Stimulated activated CD4-positive, alpha-beta T cell treated with anti-CD3 and anti-CD28 coated beads, Interleukin-2, amount 100 ng/mL, for 4 hours (primary cell): ENCODE measurements at regions not wholly inside any gene's neighbourhood (a gene's known extent, or its start where the extent isn't known, plus 50 kb on each side); places are given as distances from the start of the nearest gene placed in this dataset.
"Not testable (repeated sequence)": the region's sequence is repeated elsewhere in the genome, so short reads cannot be mapped to it uniquely, and the experiment has no call there.

Source experiments
- DNase-seq: peaks from one replicate; pipeline ENCODE4 v3.0.0-alpha.2; 2020; ENCODE audit warnings: low read depth

GRCh38 chr11:116698080-116698479, 74.7 kb downstream of the BUD13 start:
- no peak for DNase-seq

GRCh38 chr11:116697639-116698038, 75.1 kb downstream of the BUD13 start:
- DNase-seq = no peak

GRCh38 chr11:116697011-116697410, 75.8 kb downstream of the BUD13 start:
- no peak for DNase-seq

DNA sequence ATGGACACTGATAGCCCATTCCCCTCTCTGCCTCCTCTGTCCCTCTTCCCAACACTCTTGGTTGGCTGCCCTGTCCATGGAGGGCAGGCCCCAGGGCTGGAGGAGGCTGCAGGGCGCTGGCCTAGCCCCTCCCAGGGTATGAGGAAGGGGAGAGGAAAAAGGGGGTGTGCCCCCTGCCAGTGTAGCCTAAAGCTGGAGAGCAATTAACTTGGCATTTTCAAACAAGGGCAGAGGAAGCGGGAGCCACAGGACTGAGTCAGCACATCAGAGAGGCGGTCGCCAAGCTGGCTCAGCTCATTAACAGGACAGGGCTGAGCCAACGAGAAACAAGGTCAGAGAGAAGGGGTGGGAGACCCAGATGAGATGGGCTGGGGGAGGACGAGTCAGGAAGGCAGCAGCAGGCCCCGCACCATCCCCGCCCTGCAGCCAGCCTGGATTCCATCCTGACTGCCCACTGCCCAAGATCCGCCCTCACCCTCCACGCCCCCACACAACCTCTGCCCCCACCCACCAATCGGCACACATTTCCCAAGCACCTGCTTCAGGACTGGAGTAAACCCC, 76.3 kb downstream of the BUD13 start:
- no peak for DNase-seq

DNA sequence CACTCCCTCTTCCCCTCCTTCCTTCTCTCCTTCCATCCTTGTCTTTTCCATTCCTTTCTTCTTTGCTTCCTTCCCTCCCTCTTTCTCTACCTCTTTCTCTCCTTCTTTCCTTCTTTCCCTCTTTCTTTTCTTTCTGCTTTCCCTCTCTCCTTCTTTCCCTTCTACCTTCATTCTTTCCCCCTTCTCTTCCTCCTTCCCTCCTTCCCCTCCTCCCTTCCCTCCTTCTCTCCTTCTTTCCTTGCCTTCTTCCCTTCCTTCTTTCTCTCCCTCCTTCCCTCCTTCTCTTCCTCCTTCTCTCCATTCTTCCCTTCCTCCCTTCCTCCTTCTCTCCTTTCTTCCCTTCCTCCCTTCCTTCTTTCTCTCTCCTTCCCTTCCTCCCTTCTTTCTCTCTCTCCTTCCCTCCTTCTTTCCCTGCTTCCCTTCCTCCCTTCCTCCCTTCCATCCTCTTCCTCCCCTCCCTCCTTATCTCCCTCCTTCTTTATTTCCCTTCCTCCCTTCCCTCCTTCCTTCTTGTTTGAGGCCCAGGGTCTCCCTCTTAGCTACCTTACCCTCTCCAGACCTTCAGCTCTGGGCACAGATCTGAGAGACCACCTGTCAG, 77.0 kb downstream of the BUD13 start:
- DNase-seq = no peak

DNA sequence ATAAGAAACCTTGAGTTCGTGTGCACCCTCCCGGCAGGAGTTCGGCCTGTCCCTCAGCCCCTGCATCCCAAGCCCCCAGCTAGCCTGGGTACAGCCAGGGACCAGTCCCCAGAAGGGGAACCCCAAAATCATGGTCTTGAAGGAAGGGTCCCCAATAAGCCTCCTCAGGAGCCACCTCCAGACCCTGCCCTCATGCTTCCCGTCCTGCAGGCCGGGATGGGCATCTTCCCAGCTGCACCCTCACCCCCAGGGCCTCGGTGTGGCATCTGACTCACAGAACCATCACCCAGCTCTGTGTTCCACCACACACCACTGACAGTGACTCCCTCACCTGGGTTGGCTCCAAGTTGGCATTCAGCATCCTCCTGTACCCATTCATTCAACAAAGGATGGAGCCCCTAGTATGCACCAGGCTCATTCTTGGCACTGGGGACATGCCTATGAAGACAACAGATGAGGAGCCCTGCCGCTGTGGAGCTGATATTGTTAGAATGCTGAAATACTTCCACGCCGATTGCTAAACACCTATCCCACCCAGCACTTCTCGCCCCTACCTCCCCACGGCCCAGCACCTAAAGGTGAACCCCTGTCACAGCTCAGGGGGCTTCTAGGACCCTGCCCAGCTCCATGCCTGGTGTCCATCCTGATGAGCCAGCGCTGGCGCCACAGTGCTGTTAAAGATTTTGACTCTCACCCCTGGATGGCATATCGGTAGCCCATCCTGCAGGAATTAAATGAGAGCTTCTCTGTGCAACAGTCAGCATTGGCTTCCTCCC, 77.8 kb downstream of the BUD13 start:
- no peak for DNase-seq

DNA sequence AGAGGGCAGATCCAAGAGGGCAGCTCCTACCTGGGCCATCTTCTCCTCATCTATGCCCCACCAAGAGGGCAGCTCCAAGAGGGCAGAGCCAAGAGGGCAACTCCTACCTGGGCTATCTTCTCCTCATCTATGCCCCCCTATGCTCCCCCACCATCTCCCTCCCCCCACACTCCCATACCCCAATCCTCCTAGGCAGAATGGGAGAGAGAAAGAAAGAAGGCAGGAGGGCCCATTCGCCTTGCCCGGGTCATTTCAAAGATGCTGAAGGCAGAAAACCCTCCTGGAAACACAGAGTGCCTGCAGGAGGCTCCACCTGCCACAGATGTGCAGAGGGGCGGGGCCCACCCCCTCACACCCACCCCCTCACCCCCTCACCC, 78.5 kb downstream of the BUD13 start:
- no peak for DNase-seq

- no peak for DNase-seq
Observed at GRCh38 chr11:116693593-116694348, 79.0 kb downstream of the BUD13 start.

GRCh38 chr11:116693102-116693570, 79.7 kb downstream of the BUD13 start:
- no peak for DNase-seq

DNA sequence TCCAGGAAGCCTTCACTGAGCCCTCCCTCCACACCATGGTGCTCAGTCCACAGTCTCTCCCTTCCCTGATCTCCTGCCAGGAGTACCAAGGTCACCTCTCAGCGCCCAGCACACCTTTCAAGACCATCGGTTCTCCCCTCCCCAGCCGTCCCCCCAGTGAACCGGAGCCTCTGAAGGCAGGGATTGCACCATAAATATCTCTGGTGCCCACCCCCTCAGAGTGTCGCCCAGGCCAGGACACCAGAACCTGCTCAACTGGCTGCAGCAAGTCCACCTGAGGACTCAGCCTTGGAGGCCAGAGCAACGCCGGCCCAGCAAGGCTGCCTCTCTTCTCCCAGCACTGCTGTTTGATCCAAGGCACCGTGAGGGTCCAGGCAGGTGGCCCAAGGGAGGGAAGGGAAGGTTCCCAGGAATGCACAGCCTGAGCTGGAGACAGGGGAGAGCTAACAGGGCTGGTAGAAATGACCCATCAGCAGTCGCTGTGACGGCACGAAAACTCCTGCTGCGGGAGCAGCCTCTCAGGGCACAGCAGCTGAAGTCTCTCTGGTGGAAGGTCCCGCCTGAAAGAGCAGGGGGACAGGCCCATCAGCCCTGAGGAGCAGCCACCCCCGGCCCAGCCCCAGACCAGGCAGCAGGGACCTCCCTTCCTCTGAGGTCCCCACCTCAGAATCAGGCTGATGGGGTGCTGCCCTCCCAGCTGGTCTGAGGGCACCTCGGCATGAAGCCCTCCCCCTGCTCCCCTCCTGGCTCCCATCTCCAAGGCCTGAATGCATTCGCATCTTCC, 80.3 kb downstream of the BUD13 start:
- no peak for DNase-seq

DNA sequence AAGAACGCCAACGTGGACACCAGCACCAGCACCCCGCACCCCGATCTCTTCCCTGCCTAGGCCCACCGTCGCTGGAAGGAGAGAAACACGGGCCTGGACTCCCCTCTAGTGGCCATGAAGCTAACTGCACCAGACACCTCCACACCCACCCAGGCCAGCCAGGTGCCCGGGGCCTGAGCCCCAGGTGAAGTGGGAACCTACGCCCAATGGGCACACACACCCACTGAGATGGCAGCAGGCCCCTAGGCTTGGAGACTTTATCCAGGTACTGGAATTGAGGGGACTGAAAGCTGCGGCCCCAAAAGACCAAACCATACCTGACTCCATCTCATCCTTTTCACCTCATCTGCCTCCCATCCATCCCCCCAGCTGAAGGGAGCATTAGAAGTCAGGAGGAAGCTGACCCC, 81.0 kb downstream of the BUD13 start:
- peak; percentile 23 for DNase-seq

GRCh38 chr11:116690611-116691010, 82.2 kb downstream of the BUD13 start:
- DNase-seq = no peak

DNA sequence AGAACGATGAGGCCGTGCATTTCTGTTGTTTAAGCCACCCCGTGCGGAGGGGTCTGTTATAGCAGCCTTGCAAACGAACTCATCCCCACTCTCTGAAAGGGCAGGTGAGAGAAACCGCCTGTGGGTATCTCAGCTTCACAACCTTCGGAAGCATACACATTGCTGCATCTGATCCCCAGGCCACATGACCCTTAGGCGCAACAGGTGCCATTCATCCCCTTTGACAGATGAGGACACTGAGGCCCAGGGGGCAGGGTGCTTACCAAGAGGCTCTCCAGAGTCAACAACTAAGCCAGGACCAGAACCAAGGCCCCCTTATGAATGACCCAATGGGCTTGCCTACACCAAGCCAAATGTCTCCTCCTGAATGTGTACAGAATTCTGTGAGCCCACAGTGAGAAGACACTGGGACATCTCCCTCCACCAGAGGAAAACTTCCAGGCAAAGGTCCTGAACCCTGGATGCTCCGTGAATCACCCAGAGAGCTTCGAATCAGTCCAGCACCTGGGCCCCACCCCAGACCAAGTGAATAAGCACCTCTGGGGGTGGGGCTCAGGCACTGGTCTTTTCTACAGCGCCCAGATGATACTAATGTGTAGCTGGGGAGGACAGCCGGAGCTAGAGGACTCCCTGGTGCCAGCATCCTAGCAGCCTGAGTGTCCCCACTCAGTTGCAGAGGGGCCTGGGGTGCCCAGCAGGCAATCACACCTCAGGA, 83.2 kb downstream of the BUD13 start:
- no peak for DNase-seq

DNA sequence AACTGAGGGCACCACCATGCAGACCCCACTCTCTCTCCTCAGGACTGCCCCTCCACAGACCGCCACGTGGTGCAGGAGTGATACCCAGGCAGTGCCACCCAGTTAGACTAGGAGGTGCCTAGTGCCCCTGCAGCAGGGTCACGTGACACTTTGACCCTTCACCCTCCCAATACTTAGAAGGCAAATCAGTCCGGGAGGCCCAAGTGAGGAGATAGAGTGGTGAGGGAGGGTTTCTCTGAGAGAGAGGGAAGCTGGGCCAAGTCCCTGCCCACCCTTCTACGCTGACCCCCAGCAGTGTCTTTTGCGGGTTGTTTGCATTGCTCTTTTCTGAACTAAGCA, 84.6 kb downstream of the BUD13 start:
- no peak for DNase-seq

DNA sequence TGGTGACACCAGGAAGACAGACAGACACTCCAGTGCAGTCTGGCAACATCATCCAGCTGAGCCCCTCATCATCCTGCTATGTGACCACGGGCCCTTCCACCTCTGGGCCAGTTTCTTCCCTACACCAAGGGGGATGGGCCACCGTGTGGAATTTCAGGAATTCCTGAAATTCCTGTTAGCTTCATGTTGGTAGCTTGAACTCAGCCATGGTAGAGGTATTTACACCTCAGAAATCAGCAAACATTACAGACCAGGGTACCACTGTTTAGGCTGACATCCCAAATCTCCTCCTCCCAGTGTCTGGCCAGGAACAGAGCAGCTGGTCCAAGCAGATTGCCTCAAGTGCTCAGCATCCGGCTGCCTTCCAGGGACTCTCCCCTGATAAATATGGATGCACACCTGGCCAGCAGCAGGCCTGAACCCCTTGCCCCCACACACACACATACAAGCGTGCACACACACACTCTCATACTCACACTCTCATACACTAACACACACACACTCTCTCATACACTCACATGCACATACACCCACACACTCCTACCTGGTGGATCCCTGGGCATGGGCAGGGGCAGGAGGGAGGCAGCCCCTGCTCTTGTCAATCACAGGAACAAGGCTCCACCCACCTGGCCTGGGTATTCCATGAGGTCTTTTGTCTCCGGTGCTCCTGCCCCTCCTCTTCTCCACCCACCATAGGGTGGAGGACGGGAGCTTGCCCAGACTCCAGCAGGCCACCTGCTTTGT, 85.2 kb downstream of the BUD13 start:
- DNase-seq = no peak

GRCh38 chr11:116686866-116687265, 85.9 kb downstream of the BUD13 start:
- DNase-seq = no peak

DNA sequence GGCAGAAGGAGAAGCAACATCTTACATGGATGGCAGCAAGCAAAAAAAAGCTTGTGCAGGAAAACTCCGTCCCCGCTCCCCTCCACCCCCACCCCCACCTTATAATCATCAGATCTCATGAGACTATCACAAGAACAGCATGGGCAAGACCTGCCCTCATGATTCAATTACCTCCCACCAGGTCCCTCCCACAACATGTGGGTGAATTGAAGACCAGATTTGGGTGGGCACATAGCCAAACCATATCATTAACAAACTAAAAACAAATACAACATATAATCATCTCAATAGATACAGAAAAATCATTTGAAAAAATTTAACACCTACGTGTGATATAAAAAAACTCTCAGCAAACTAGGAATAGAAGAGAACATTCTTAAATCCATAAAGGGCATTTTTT, 88.8 kb downstream of the BUD13 start:
- no peak for DNase-seq

GRCh38 chr11:116680349-116681125, 92.2 kb downstream of the BUD13 start:
- no peak for DNase-seq

GRCh38 chr11:116678887-116679286, 93.9 kb downstream of the BUD13 start:
- DNase-seq = no peak

DNA sequence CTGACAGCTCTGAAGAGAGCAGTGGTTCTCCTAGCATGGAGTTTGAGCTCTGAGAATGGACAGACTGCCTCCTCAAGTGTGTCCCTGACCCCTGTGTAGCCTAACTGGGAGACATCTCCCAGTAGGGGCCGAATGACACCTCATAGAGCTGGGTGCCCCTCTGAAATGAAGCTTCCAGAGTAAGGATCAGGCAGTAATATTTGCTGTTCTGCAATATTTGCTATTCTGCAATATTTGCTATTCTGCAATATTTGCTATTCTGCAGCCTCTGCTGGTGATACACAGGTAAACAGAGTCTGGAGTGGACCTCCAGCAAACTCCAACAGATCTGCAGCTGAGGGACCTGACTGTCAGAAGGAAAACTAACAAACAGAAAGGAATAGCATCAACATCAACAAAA, 105.5 kb downstream of the BUD13 start:
- not testable (repeated sequence) for DNase-seq
